Neural cell (in vitro differentiated cells): ENCODE measurements at regions not wholly inside any gene's neighbourhood (a gene's known extent, or its start where the extent isn't known, plus 50 kb on each side); places are given as distances from the start of the nearest gene placed in this dataset.

Experiments used
- H2AFZ ChIP-seq: fragments of 200-600, 300-800 bp; sonication (generic), shearing (Covaris generic); 2 replicates; pipeline ENCODE4 v1.6.0; 2014; ENCODE audit warnings: low read depth, mild to moderate bottlenecking, antibody characterized with exemption, low read length, moderate library complexity
- H3F3A ChIP-seq: fragments of 200-600 bp; shearing (Covaris generic); 2 replicates; pipeline ENCODE4 v1.6.1; 2016; ENCODE audit warnings: mild to moderate bottlenecking, moderate library complexity, mixed read lengths, antibody characterized with exemption, low read length; ENCODE audit not compliant: insufficient read depth, poor library complexity, severe bottlenecking
- H3K27ac ChIP-seq: fragments of 200-600, 300-800 bp; sonication (generic), shearing (Covaris generic); 2 replicates; pipeline ENCODE4 v1.5.1; 2014; ENCODE audit warnings: mild to moderate bottlenecking, low read length, moderate library complexity
- H3K27me3 ChIP-seq: fragments of 300-800, 200-600 bp; sonication (generic), shearing (Covaris generic); 2 replicates; pipeline ENCODE4 v1.6.0; 2014; ENCODE audit warnings: mild to moderate bottlenecking, low read depth, low read length, moderate library complexity; ENCODE audit not compliant: insufficient read depth
- H3K36me3 ChIP-seq: fragments of 300-800, 200-600 bp; sonication (generic), shearing (Covaris generic); 2 replicates; pipeline ENCODE4 v1.5.1; 2014; ENCODE audit warnings: mild to moderate bottlenecking, antibody characterized with exemption, low read length, moderate library complexity; ENCODE audit not compliant: insufficient read depth
- H3K4me2 ChIP-seq: fragments of 300-800, 200-600 bp; sonication (generic), shearing (Covaris generic); 2 replicates; pipeline ENCODE4 v1.6.0; 2014; ENCODE audit warnings: mild to moderate bottlenecking, low read length
- H3K4me3 ChIP-seq: fragments of 300-800, 200-600 bp; sonication (generic), shearing (Covaris generic); 2 replicates; pipeline ENCODE4 v1.5.1; 2014; ENCODE audit warnings: mild to moderate bottlenecking, low read length, moderate library complexity
- H3K79me2 ChIP-seq: fragments of 200-600 bp; shearing (Covaris generic); replicated peaks from 2 replicates; pipeline ENCODE4 v1.6.0; 2014; ENCODE audit warnings: mild to moderate bottlenecking, low read length, moderate library complexity; ENCODE audit not compliant: insufficient read depth
- H3K9ac ChIP-seq: fragments of 300-800, 200-600 bp; sonication (generic), shearing (Covaris generic); 2 replicates; pipeline ENCODE4 v1.6.1; 2016; ENCODE audit warnings: mild to moderate bottlenecking, low read length, mixed read lengths
- H3K9me2 ChIP-seq: fragments of 200-600 bp; shearing (Covaris generic); 2 replicates; pipeline ENCODE4 v1.6.1; 2016; ENCODE audit warnings: mild to moderate bottlenecking, low read length, mixed read lengths; ENCODE audit not compliant: insufficient read depth
- H3K9me3 ChIP-seq: fragments of 200-600, 300-800 bp; sonication (generic), shearing (Covaris generic); 2 replicates; pipeline ENCODE4 v1.6.1; 2016; ENCODE audit warnings: mild to moderate bottlenecking, mixed run types, low read length, moderate library complexity, mixed read lengths
- H4K20me1 ChIP-seq: fragments of 200-600 bp; shearing (Covaris generic); 2 replicates; pipeline ENCODE4 v1.6.1; 2016; ENCODE audit warnings: mild to moderate bottlenecking, mixed run types; ENCODE audit not compliant: insufficient read depth
- EP300 ChIP-seq: fragments of 450-650 bp; conservative IDR thresholded peaks from 2 replicates; pipeline ENCODE4 v1.6.1; 2014; ENCODE audit warnings: antibody characterized with exemption, mild to moderate bottlenecking, moderate library complexity; ENCODE audit not compliant: poor library complexity, severe bottlenecking
- EZH2 ChIP-seq: fragments of 200-600, 300-800 bp; shearing (Covaris generic), sonication (generic); IDR thresholded peaks from 2 replicates; pipeline ENCODE4 v1.6.1; 2014; ENCODE audit warnings: antibody characterized with exemption, low read length, borderline replicate concordance, mild to moderate bottlenecking; ENCODE audit not compliant: insufficient read depth, poor library complexity, severe bottlenecking
- MXI1 ChIP-seq: fragments of 450-650 bp; conservative IDR thresholded peaks from 2 replicates; pipeline ENCODE4 v1.6.1; 2014; ENCODE audit warnings: antibody characterized with exemption, mild to moderate bottlenecking; ENCODE audit not compliant: poor library complexity, severe bottlenecking
- POLR2AphosphoS5 ChIP-seq: IDR thresholded peaks from 2 replicates; pipeline ENCODE4 v1.6.1; 2012
- RAD21 ChIP-seq: fragments of 450-650 bp; conservative IDR thresholded peaks from 2 replicates; pipeline ENCODE4 v1.6.1; 2014; ENCODE audit warnings: antibody characterized with exemption, mild to moderate bottlenecking, moderate library complexity
- SMC3 ChIP-seq: fragments of 450-650 bp; conservative IDR thresholded peaks from 2 replicates; pipeline ENCODE4 v1.6.1; 2014; ENCODE audit warnings: antibody characterized with exemption, mild to moderate bottlenecking, moderate library complexity; ENCODE audit not compliant: poor library complexity
- TAF1 ChIP-seq: IDR thresholded peaks from 2 replicates; pipeline ENCODE4 v1.6.1; 2012; ENCODE audit warnings: low read depth
- TF ChIP-seq, protein P1 (sequence below): IDR thresholded peaks from 2 replicates; pipeline ENCODE4 v1.6.1; 2012; ENCODE audit warnings: borderline replicate concordance
- TF ChIP-seq, protein P2 (sequence below): fragments of 450-650 bp; IDR thresholded peaks from 2 replicates; pipeline ENCODE4 v1.5.1; 2014; ENCODE audit warnings: antibody characterized with exemption, mild to moderate bottlenecking, moderate library complexity; ENCODE audit not compliant: poor library complexity, severe bottlenecking

DNA sequence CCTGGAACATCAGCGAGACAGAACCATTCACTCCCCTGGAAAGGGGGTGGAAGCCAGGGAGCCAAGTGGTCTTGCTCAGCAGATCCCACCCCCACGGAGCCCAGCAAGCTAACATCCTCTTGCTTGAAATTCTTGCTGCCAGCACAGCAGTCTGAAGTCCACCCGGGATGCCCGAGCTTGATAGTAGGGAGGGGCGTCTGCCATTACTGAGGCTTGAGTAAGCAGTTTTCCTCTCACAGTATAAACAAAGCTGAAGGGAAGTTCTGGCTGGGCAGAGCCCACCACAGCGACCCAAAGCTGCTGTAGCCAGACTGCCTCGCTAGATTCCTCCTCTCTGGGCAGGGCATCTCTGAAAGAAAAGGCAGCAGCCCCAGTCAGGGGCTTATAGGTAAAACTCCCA lies 764.8 kb upstream of the LUZP2 start:
- no peaks in the 10 kb centered on the region for H4K20me1 ChIP-seq
- no peaks in the 10 kb centered on the region for H3K79me2 ChIP-seq
- TF ChIP-seq SMC3: no peak
- TF ChIP-seq, protein P1, sequence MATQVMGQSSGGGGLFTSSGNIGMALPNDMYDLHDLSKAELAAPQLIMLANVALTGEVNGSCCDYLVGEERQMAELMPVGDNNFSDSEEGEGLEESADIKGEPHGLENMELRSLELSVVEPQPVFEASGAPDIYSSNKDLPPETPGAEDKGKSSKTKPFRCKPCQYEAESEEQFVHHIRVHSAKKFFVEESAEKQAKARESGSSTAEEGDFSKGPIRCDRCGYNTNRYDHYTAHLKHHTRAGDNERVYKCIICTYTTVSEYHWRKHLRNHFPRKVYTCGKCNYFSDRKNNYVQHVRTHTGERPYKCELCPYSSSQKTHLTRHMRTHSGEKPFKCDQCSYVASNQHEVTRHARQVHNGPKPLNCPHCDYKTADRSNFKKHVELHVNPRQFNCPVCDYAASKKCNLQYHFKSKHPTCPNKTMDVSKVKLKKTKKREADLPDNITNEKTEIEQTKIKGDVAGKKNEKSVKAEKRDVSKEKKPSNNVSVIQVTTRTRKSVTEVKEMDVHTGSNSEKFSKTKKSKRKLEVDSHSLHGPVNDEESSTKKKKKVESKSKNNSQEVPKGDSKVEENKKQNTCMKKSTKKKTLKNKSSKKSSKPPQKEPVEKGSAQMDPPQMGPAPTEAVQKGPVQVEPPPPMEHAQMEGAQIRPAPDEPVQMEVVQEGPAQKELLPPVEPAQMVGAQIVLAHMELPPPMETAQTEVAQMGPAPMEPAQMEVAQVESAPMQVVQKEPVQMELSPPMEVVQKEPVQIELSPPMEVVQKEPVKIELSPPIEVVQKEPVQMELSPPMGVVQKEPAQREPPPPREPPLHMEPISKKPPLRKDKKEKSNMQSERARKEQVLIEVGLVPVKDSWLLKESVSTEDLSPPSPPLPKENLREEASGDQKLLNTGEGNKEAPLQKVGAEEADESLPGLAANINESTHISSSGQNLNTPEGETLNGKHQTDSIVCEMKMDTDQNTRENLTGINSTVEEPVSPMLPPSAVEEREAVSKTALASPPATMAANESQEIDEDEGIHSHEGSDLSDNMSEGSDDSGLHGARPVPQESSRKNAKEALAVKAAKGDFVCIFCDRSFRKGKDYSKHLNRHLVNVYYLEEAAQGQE: no peak
- TF ChIP-seq, protein P2, sequence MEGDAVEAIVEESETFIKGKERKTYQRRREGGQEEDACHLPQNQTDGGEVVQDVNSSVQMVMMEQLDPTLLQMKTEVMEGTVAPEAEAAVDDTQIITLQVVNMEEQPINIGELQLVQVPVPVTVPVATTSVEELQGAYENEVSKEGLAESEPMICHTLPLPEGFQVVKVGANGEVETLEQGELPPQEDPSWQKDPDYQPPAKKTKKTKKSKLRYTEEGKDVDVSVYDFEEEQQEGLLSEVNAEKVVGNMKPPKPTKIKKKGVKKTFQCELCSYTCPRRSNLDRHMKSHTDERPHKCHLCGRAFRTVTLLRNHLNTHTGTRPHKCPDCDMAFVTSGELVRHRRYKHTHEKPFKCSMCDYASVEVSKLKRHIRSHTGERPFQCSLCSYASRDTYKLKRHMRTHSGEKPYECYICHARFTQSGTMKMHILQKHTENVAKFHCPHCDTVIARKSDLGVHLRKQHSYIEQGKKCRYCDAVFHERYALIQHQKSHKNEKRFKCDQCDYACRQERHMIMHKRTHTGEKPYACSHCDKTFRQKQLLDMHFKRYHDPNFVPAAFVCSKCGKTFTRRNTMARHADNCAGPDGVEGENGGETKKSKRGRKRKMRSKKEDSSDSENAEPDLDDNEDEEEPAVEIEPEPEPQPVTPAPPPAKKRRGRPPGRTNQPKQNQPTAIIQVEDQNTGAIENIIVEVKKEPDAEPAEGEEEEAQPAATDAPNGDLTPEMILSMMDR: no peak
- TF ChIP-seq POLR2AphosphoS5: no peak
- TF ChIP-seq RAD21: no peak
- TF ChIP-seq EP300: no peak
- no peak for TF ChIP-seq TAF1
- no peak for TF ChIP-seq EZH2
- TF ChIP-seq MXI1: no peak
- H3K9me2 ChIP-seq: no peaks in the 10 kb centered on the region
- no peak overlapping the region for H2AFZ ChIP-seq
- no peak overlapping the region for H3K4me3 ChIP-seq
- H3K4me2 ChIP-seq: no peak overlapping the region
- no peaks in the 10 kb centered on the region for H3K27me3 ChIP-seq
- H3K9ac ChIP-seq: no peak overlapping the region
- H3F3A ChIP-seq: no peaks in the 10 kb centered on the region
- no peaks in the 10 kb centered on the region for H3K9me3 ChIP-seq
- no peak overlapping the region for H3K27ac ChIP-seq
- no peaks in the 10 kb centered on the region for H3K36me3 ChIP-seq

DNA sequence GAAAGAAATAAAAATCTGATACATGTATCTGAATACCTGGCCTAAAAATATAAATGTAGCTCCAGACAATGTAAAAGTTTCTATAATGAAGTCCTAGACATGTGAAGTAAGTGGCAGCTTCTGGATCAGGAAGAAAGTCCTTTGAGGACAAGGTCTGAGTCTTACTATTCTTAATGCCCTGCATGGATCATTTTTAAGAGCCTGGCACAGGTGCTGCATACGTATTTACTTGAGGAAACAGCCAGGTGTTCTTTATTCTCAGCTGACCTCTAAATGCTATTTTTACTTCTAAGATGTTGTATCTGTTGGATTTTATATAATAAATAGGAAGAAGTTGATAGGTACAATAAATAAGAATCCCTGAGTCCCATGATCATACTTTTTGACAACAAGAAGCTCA lies 750.0 kb upstream of the LUZP2 start:
- Histone ChIP-seq H3K4me3 (no peak overlapping the region), H3K27ac (no peak overlapping the region), H3K9me2 (no peaks in the 10 kb centered on the region), H2AFZ (no peak overlapping the region), H3F3A (no peaks in the 10 kb centered on the region), H3K79me2 (no peaks in the 10 kb centered on the region), H3K9ac (no peak overlapping the region), H3K4me2 (no peak overlapping the region), H4K20me1 (no peaks in the 10 kb centered on the region), H3K36me3 (no peaks in the 10 kb centered on the region), H3K27me3 (no peaks in the 10 kb centered on the region), H3K9me3 (no peaks in the 10 kb centered on the region)
- TF ChIP-seq, protein P2: no peak
- TF ChIP-seq, protein P1: no peak
- no peak for TF ChIP-seq RAD21
- no peak for TF ChIP-seq MXI1
- TF ChIP-seq SMC3: no peak
- TF ChIP-seq EP300: no peak
- TF ChIP-seq POLR2AphosphoS5: no peak
- no peak for TF ChIP-seq TAF1
- no peak for TF ChIP-seq EZH2
